ENCODE measurements at regions not wholly inside any gene's neighbourhood (a gene's known extent, or its start where the extent isn't known, plus 50 kb on each side); places are given as distances from the start of the nearest gene placed in this dataset.

DNA sequence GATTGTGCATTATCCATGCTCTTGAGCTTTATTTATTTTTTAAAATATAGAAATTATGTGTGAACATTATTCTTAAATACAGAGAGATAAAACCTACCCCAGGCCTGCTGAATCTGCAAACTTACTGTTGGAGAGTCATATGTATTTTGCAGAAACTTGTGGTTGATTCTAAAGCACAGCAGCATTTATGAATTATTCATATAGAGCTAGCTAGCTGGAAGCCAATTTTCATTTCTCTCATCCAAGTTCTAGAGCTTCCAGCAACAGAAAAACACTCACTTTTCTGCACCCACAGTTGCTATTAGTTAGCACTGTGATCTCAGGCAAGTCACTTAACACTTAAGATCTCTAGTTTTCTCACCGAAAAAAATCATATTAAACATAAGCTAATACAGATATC lies 479.5 kb upstream of the FAM47C start:
- TF ChIP-seq EZH2 (IDR thresholded peaks at IDR 0.05) (no peak), CTCF (IDR thresholded peaks at IDR 0.05) (no peak)

Data from neural progenitor cell (in vitro differentiated cells).